H1 (cell line): ENCODE measurements at regions not wholly inside any gene's neighbourhood (a gene's known extent, or its start where the extent isn't known, plus 50 kb on each side); places are given as distances from the start of the nearest gene placed in this dataset.

Experiments
- CTCF ChIA-PET: fragments of 300-600 bp; sonication (Branson Sonifier 250); formaldehyde crosslinking; loops from one replicate; lab custom pipeline; 2021; ENCODE audit not compliant: partially characterized antibody; lab: Charles Lee
- POLR2A ChIA-PET: fragments of 300-600 bp; sonication (Branson Sonifier 250); formaldehyde crosslinking; loops from one replicate; lab custom pipeline; 2021; ENCODE audit warnings: inconsistent platforms; ENCODE audit not compliant: partially characterized antibody; lab: Charles Lee
- DNase-seq, 2 experiments: peaks; one replicate each; pipeline versions ENCODE4 v3.0.0 to v3.0.0-alpha.2; 2010 to 2022; ENCODE audit warnings: low spot score in 2 of 2, low read depth in 1 of 2, mixed read lengths in 1 of 2
- FAIRE-seq: peaks from 2 replicates; lab custom pipeline; 2011; peaks lifted over from hg19 to GRCh38; lab: Jason Lieb, UNC
- H2AFZ ChIP-seq: 2 replicates; pipeline ENCODE4 v1.8.1; 2012; ENCODE audit warnings: low read length, inconsistent platforms
- H2AK5ac ChIP-seq: 2 replicates; pipeline ENCODE4 v1.6.1; 2013; ENCODE audit warnings: low read depth, low read length
- H2BK120ac ChIP-seq: replicated peaks from 2 replicates; pipeline ENCODE3; 2013; ENCODE audit warnings: low read depth, low read length, inconsistent platforms
- H2BK12ac ChIP-seq: 2 replicates; pipeline ENCODE4 v1.6.1; 2013; ENCODE audit warnings: low read depth, low read length
- H2BK15ac ChIP-seq: 2 replicates; pipeline ENCODE4 v1.6.1; 2013; ENCODE audit warnings: low read length
- H2BK20ac ChIP-seq: 2 replicates; pipeline ENCODE4 v1.6.1; 2013; ENCODE audit warnings: low read length
- H2BK5ac ChIP-seq: 2 replicates; pipeline ENCODE4 v1.6.1; 2013; ENCODE audit warnings: low read depth, low read length
- H3K14ac ChIP-seq: 2 replicates; pipeline ENCODE4 v1.6.1; 2013; ENCODE audit warnings: inconsistent platforms; ENCODE audit not compliant: insufficient read length
- H3K18ac ChIP-seq: 2 replicates; pipeline ENCODE4 v1.6.1; 2013; ENCODE audit warnings: low read length; ENCODE audit errors: extremely low read depth
- H3K23ac ChIP-seq: 2 replicates; pipeline ENCODE4 v1.6.1; 2013; ENCODE audit warnings: inconsistent platforms; ENCODE audit not compliant: insufficient read length
- H3K23me2 ChIP-seq: 2 replicates; pipeline ENCODE4 v1.6.1; 2013; ENCODE audit warnings: low read depth, low read length
- H3K27ac ChIP-seq: 2 replicates; pipeline ENCODE4 v1.6.1; 2011; ENCODE audit warnings: low read depth, low read length, inconsistent platforms
- H3K27me3 ChIP-seq, 4 experiments: replicated peaks in 1 of 4; 1 replicate in 1 of 4; 2 replicates in 3 of 4; pipeline versions ENCODE4 v1.6.1 to v1.8.1; 2011 to 2013; ENCODE audit warnings: low read length in 3 of 4, mild to moderate bottlenecking in 3 of 4, inconsistent platforms in 2 of 4, mixed read lengths in 2 of 4, moderate library complexity in 1 of 4; ENCODE audit not compliant: control insufficient read depth in 3 of 4, insufficient read depth in 3 of 4; ENCODE audit errors: extremely low read depth in 1 of 4
- H3K36me3 ChIP-seq, 4 experiments: 2 replicates each; pipeline versions ENCODE4 v1.6.1 to v1.8.1; 2011 to 2013; ENCODE audit warnings: mild to moderate bottlenecking in 4 of 4, low read length in 3 of 4, moderate library complexity in 2 of 4, control low read depth in 1 of 4, inconsistent platforms in 1 of 4; ENCODE audit not compliant: insufficient read depth in 4 of 4, control insufficient read depth in 2 of 4
- H3K4ac ChIP-seq: replicated peaks from 2 replicates; pipeline ENCODE3; 2013; ENCODE audit warnings: low read length, low read depth, mixed read lengths, inconsistent platforms; ENCODE audit not compliant: insufficient read length
- H3K4me1 ChIP-seq, 4 experiments: replicated peaks in 1 of 4; 1 replicate in 1 of 4; 2 replicates in 3 of 4; pipeline versions ENCODE4 v1.6.1 to v1.8.1; 2011 to 2013; ENCODE audit warnings: low read length in 3 of 4, inconsistent platforms in 2 of 4, mixed read lengths in 1 of 4; ENCODE audit not compliant: insufficient read depth in 4 of 4, control insufficient read depth in 3 of 4
- H3K4me2 ChIP-seq, 2 experiments: 2 replicates each; pipeline versions ENCODE4 v1.6.1 to v1.8.1; 2011 to 2013; ENCODE audit warnings: low read depth in 2 of 2, low read length in 2 of 2, control low read depth in 1 of 2, inconsistent platforms in 1 of 2, mild to moderate bottlenecking in 1 of 2; ENCODE audit not compliant: insufficient read depth in 1 of 2
- H3K4me3 ChIP-seq, 4 experiments: fragments of 200-600, 300-600 bp in 1 of 4; sonication (generic), shearing (Covaris generic), sonication (Bioruptor Twin) in 1 of 4; 2 replicates each; pipeline versions ENCODE4 v1.5.1 to v1.8.1; 2011 to 2016; ENCODE audit warnings: low read length in 4 of 4, low read depth in 3 of 4, control low read depth in 2 of 4, inconsistent platforms in 2 of 4, mild to moderate bottlenecking in 2 of 4, mixed read lengths in 1 of 4, moderate library complexity in 1 of 4; ENCODE audit not compliant: insufficient read depth in 2 of 4; ENCODE audit errors: extremely low read depth in 1 of 4
- H3K56ac ChIP-seq: replicated peaks from 2 replicates; pipeline ENCODE3; 2013; ENCODE audit warnings: low read depth, mild to moderate bottlenecking, mixed read lengths, low read length, inconsistent platforms; ENCODE audit not compliant: insufficient read length
- H3K79me1 ChIP-seq: 2 replicates; pipeline ENCODE4 v1.6.1; 2013; ENCODE audit warnings: low read depth, low read length, control low read depth
- H3K79me2 ChIP-seq, 2 experiments: 2 replicates each; pipeline versions ENCODE4 v1.6.1 to v1.8.1; 2012 to 2013; ENCODE audit warnings: low read length in 2 of 2, mild to moderate bottlenecking in 2 of 2, inconsistent platforms in 1 of 2; ENCODE audit not compliant: insufficient read depth in 2 of 2, control insufficient read depth in 1 of 2
- H3K9ac ChIP-seq, 4 experiments: replicated peaks in 1 of 4; 1 replicate in 1 of 4; 2 replicates in 3 of 4; pipeline versions ENCODE4 v1.6.1 to v1.8.1; 2011 to 2013; ENCODE audit warnings: low read depth in 3 of 4, low read length in 3 of 4, control low read depth in 2 of 4, mild to moderate bottlenecking in 2 of 4, moderate library complexity in 2 of 4, inconsistent platforms in 1 of 4; ENCODE audit errors: extremely low read depth in 1 of 4
- H3K9me3 ChIP-seq, 2 experiments: 2 replicates each; pipeline versions ENCODE4 v1.6.1 to v1.8.1; 2012 to 2013; ENCODE audit warnings: mild to moderate bottlenecking in 2 of 2, moderate library complexity in 2 of 2, control low read depth in 1 of 2, inconsistent platforms in 1 of 2, low read depth in 1 of 2, low read length in 1 of 2, mixed read lengths in 1 of 2; ENCODE audit not compliant: insufficient read depth in 2 of 2
- H4K20me1 ChIP-seq, 2 experiments: replicated peaks in 1 of 2; 2 replicates each; pipeline versions ENCODE3 to v1.8.1; 2011 to 2013; ENCODE audit warnings: inconsistent platforms in 2 of 2, low read length in 2 of 2, mild to moderate bottlenecking in 1 of 2; ENCODE audit not compliant: insufficient read depth in 2 of 2, control insufficient read depth in 1 of 2
- H4K5ac ChIP-seq: 2 replicates; pipeline ENCODE4 v1.6.1; 2013; ENCODE audit warnings: low read length, low read depth, mixed read lengths, inconsistent platforms; ENCODE audit not compliant: insufficient read length
- H4K8ac ChIP-seq: 2 replicates; pipeline ENCODE4 v1.8.0; 2013; ENCODE audit warnings: mild to moderate bottlenecking, moderate library complexity, low read length, inconsistent platforms; ENCODE audit not compliant: insufficient read depth; ENCODE audit errors: extremely low read depth
- H4K91ac ChIP-seq: replicated peaks from 2 replicates; pipeline ENCODE3; 2013; ENCODE audit warnings: low read length, mixed read lengths, inconsistent platforms; ENCODE audit not compliant: insufficient read length
- ASH2L ChIP-seq: fragments of 200-600, 300-600 bp; sonication (generic); IDR thresholded peaks from one replicate; pipeline ENCODE4 v1.7.1; 2017; ENCODE audit warnings: low read length
- CTCF ChIP-seq, 3 experiments: IDR thresholded peaks; 1 replicate in 2 of 3; 2 replicates in 1 of 3; pipeline versions ENCODE4 v1.5.1 to v1.6.1; 2011; ENCODE audit warnings: low read length in 3 of 3, mild to moderate bottlenecking in 3 of 3, inconsistent platforms in 2 of 3, low read depth in 1 of 3, moderate library complexity in 1 of 3; ENCODE audit not compliant: insufficient read depth in 1 of 3; ENCODE audit errors: control extremely low read depth in 1 of 3
- POU5F1 ChIP-seq: IDR thresholded peaks from 2 replicates; pipeline ENCODE4 v1.6.1; 2011; ENCODE audit warnings: low read depth, mild to moderate bottlenecking, low read length, moderate library complexity
- RFX5 ChIP-seq: IDR thresholded peaks from 2 replicates; pipeline ENCODE4 v1.6.1; 2011; ENCODE audit warnings: low read depth, low read length, improper control_type of control experiment, borderline replicate concordance
- SAP30 ChIP-seq: fragments of 300-600 bp; sonication (generic); IDR thresholded peaks from 2 replicates; pipeline ENCODE4 v1.7.1; 2012; ENCODE audit warnings: low read length, moderate library complexity, mild to moderate bottlenecking, inconsistent platforms; ENCODE audit not compliant: insufficient read depth, insufficient replicate concordance
- SIN3A ChIP-seq, 2 experiments: IDR thresholded peaks in 1 of 2; conservative IDR thresholded peaks in 1 of 2; 2 replicates each; pipeline ENCODE4 v1.6.1; 2011 to 2012; ENCODE audit warnings: low read length in 2 of 2, improper control_type of control experiment in 1 of 2, low read depth in 1 of 2, mild to moderate bottlenecking in 1 of 2
- SIX5 ChIP-seq: IDR thresholded peaks from 2 replicates; pipeline ENCODE4 v1.6.1; 2011; ENCODE audit warnings: mild to moderate bottlenecking, low read depth, low read length
- SP4 ChIP-seq: IDR thresholded peaks from 2 replicates; pipeline ENCODE4 v1.6.1; 2012; ENCODE audit warnings: low read length, inconsistent platforms
- WGBS, 2 experiments: shearing (Covaris generic) in 1 of 2; methylation state at CpG; one replicate each; pipeline versions ENCODE4 v1.1.6 to v1.1.7; 2013 to 2015; ENCODE audit warnings: low lambda C conversion rate in 2 of 2, mixed read lengths in 2 of 2, inconsistent platforms in 1 of 2, low coverage in 1 of 2, missing lambda C conversion rate in 1 of 2; ENCODE audit not compliant: insufficient replicate concordance in 2 of 2, insufficient coverage in 1 of 2, insufficient read length in 1 of 2; ENCODE audit errors: extremely low coverage in 1 of 2, missing lambda C conversion rate in 1 of 2; 5-methylcytosine and 5-hydroxymethylcytosine counted together

- Histone ChIP-seq H4K91ac (no peak overlapping the region), H4K20me1 (no peaks in the 10 kb centered on the region), H3K27me3 (no peaks in the 10 kb centered on the region), H4K8ac (no peak overlapping the region), H3K4me1 (no peaks in the 10 kb centered on the region), H3K36me3 (no peaks in the 10 kb centered on the region), H2BK12ac (no peak overlapping the region), H3K18ac (no peak overlapping the region), H2AFZ (no peak overlapping the region), H3K79me2 (no peaks in the 10 kb centered on the region), H3K9ac (no peak overlapping the region), H3K4me3 (no peak overlapping the region), H2BK120ac (no peak overlapping the region), H4K5ac (no peak overlapping the region), H2BK20ac (no peak overlapping the region), H3K9me3 (no peaks in the 10 kb centered on the region), H2BK5ac (no peak overlapping the region), H3K14ac (no peak overlapping the region), H3K23me2 (no peaks in the 10 kb centered on the region), H3K23ac (no peak overlapping the region), H2AK5ac (no peak overlapping the region), H3K79me1 (no peaks in the 10 kb centered on the region), H3K27ac (no peak overlapping the region), H3K4me2 (no peak overlapping the region), H3K4ac (no peak overlapping the region), H2BK15ac (no peak overlapping the region), H3K56ac (no peak overlapping the region)
- FAIRE-seq (no peak), DNase-seq (no peak)
- 90% methylated on average over 2 of the region's 2 CpGs; no CpG with 5 or more reads in 1 of the 2 experiments for WGBS, 2 experiments
- TF ChIP-seq RFX5 (no peak), SIX5 (no peak), SIN3A (conservative IDR thresholded peaks at IDR 0.05 in 1 of 2, IDR thresholded peaks at IDR 0.05 in 1 of 2; ENCODE audit: low read depth in 1 of 2, low read length in 2 of 2) (no peak), SAP30 (no peak), CTCF (IDR thresholded peaks at IDR 0.05; ENCODE audit: control extremely low read depth in 1 of 3, insufficient read depth in 1 of 3, low read depth in 1 of 3, low read length in 3 of 3) (no peak), SP4 (no peak), ASH2L (no peak), POU5F1 (no peak)
- ChIA-PET POLR2A (no interaction called here), CTCF (interaction anchor here (0.8 to 1.7 kb wide), 3 partner anchors 9 to 139 kb away, joined by 3 to 6 read pairs (median 3); no protein-coding TSS in a partner anchor)
Measured at GRCh38 chr3:74129611-74130010, 484.8 kb downstream of the CNTN3 start.
